HCT116 (cell line): ENCODE measurements at regions not wholly inside any gene's neighbourhood (a gene's known extent, or its start where the extent isn't known, plus 50 kb on each side); places are given as distances from the start of the nearest gene placed in this dataset.

Source experiments
- ATAC-seq: fragments of 200-7000 bp; cut with Tn5 transposase; 2 replicates; pipeline ENCODE4 v1.9.1; 2020; ENCODE audit warnings: mild to moderate bottlenecking, moderate library complexity
- BruUV-seq: library from RNA; stranded (reverse); fragments of 400-500 nt; replicated peaks from 2 replicates; lab custom pipeline; 2021; lab: Mats Ljungman, UMichigan
- CTCF ChIA-PET: fragments of 300-600 bp; sonication (Branson Sonifier 250); formaldehyde crosslinking; loops from one replicate; lab custom pipeline; 2021; ENCODE audit warnings: antibody characterized with exemption; lab: Charles Lee
- POLR2A ChIA-PET: fragments of 300-600, 350-600 bp; sonication (Branson Sonifier 250); formaldehyde crosslinking; loops from one replicate; lab custom pipeline; 2021; ENCODE audit warnings: antibody characterized with exemption; lab: Charles Lee
- RAD21 ChIA-PET, 2 experiments: fragments of 300-600 bp; sonication (Branson Sonifier 250); formaldehyde crosslinking; loops; one replicate each; lab custom pipeline; 2023; ENCODE audit warnings: low total read pairs in 2 of 2; ENCODE audit not compliant: uncharacterized antibody in 2 of 2, unreplicated experiment in 2 of 2, low non-redundant PET in 1 of 2; lab: Charles Lee
- DNase-seq: peaks from one replicate; pipeline ENCODE4 v3.0.0-alpha.2; 2010; ENCODE audit warnings: low read depth, low spot score
- H2AFZ ChIP-seq: fragments of 200-600 bp; shearing (Covaris generic), sonication (generic); 2 replicates; pipeline ENCODE4 v1.6.1; 2017; ENCODE audit warnings: low read depth, mixed run types, mixed read lengths, antibody characterized with exemption, low read length; ENCODE audit not compliant: poor library complexity, severe bottlenecking
- H3K27ac ChIP-seq: 2 replicates; pipeline ENCODE4 v1.5.1; 2012; ENCODE audit warnings: low read depth, low read length
- H3K27me3 ChIP-seq: fragments of 200-600 bp; sonication (generic); 2 replicates; pipeline ENCODE4 v1.6.1; 2016; ENCODE audit warnings: mixed run types, low read length, mixed read lengths; ENCODE audit not compliant: insufficient read depth
- H3K36me3 ChIP-seq, 2 experiments: fragments of 200-500 bp in 1 of 2; fragments of 200-600 bp in 1 of 2; sonication (Bioruptor generic) in 1 of 2; sonication (generic) in 1 of 2; 2 replicates each; pipeline versions ENCODE4 v1.5.1 to v1.6.1; 2014 to 2016; ENCODE audit warnings: low read length in 2 of 2, inconsistent platforms in 1 of 2, mixed read lengths in 1 of 2, mixed run types in 1 of 2; ENCODE audit not compliant: insufficient read depth in 2 of 2, control insufficient read depth in 1 of 2
- H3K4me1 ChIP-seq, 2 experiments: fragments of 200-600 bp in 1 of 2; sonication (generic) in 1 of 2; 2 replicates each; pipeline versions ENCODE4 v1.5.1 to v1.6.1; 2012 to 2017; ENCODE audit warnings: low read length in 2 of 2, inconsistent platforms in 1 of 2, mild to moderate bottlenecking in 1 of 2, mixed read lengths in 1 of 2, mixed run types in 1 of 2, moderate library complexity in 1 of 2; ENCODE audit not compliant: insufficient read depth in 2 of 2, control insufficient read depth in 1 of 2
- H3K4me2 ChIP-seq: fragments of 200-600 bp; sonication (generic); 2 replicates; pipeline ENCODE4 v1.6.1; 2017; ENCODE audit warnings: mixed run types, low read length, mixed read lengths
- H3K4me3 ChIP-seq, 2 experiments: fragments of 200-600 bp in 1 of 2; sonication (generic) in 1 of 2; replicated peaks in 1 of 2; 2 replicates each; pipeline ENCODE4 v1.5.1; 2011 to 2016; ENCODE audit warnings: low read length in 2 of 2, control low read depth in 1 of 2, low read depth in 1 of 2, mild to moderate bottlenecking in 1 of 2, mixed read lengths in 1 of 2, mixed run types in 1 of 2
- H3K79me2 ChIP-seq: fragments of 200-600 bp; sonication (generic); 2 replicates; pipeline ENCODE4 v1.6.1; 2017; ENCODE audit warnings: mild to moderate bottlenecking, mixed run types, low read length, moderate library complexity, mixed read lengths; ENCODE audit not compliant: insufficient read depth
- H3K9ac ChIP-seq: fragments of 200-600 bp; sonication (generic); 2 replicates; pipeline ENCODE4 v1.6.1; 2016; ENCODE audit warnings: low read length, mixed read lengths
- H3K9me2 ChIP-seq: fragments of 200-600 bp; sonication (generic), shearing (Covaris generic); 2 replicates; pipeline ENCODE4 v1.6.1; 2017; ENCODE audit warnings: mixed run types, mild to moderate bottlenecking, moderate library complexity; ENCODE audit not compliant: insufficient read depth
- H3K9me3 ChIP-seq, 2 experiments: fragments of 200-500 bp in 1 of 2; fragments of 200-600 bp in 1 of 2; sonication (Bioruptor generic) in 1 of 2; sonication (generic) in 1 of 2; 2 replicates each; pipeline ENCODE4 v1.6.1; 2014 to 2017; ENCODE audit warnings: low read length in 2 of 2, mixed read lengths in 2 of 2, inconsistent platforms in 1 of 2, low read depth in 1 of 2, mild to moderate bottlenecking in 1 of 2, mixed run types in 1 of 2, moderate library complexity in 1 of 2; ENCODE audit not compliant: control insufficient read depth in 1 of 2, insufficient read depth in 1 of 2
- H4K20me1 ChIP-seq: fragments of 200-600 bp; sonication (generic), shearing (Covaris generic); 2 replicates; pipeline ENCODE4 v1.6.1; 2017; ENCODE audit warnings: mixed run types, mild to moderate bottlenecking, moderate library complexity; ENCODE audit not compliant: insufficient read depth
- ELF1 ChIP-seq: IDR thresholded peaks from 2 replicates; pipeline ENCODE4 v1.6.1; 2012; ENCODE audit warnings: low read depth, borderline replicate concordance
- EZH2phosphoT487 ChIP-seq: fragments of 200-600 bp; IDR thresholded peaks from 2 replicates; pipeline ENCODE4 v1.6.1; 2018; ENCODE audit warnings: antibody characterized with exemption, borderline replicate concordance
- POLR2A ChIP-seq: IDR thresholded peaks from 2 replicates; pipeline ENCODE4 v1.7.0; 2011; ENCODE audit warnings: borderline replicate concordance; ENCODE audit not compliant: insufficient read depth, insufficient read length; ENCODE audit errors: extremely low read depth
- POLR2AphosphoS5 ChIP-seq: IDR thresholded peaks from 2 replicates; pipeline ENCODE4 v1.6.1; 2011; ENCODE audit warnings: mild to moderate bottlenecking, low read depth, low read length, moderate library complexity
- TCF7L2 ChIP-seq: IDR thresholded peaks from 2 replicates; pipeline ENCODE4 v1.7.0; 2011; ENCODE audit warnings: borderline replicate concordance, inconsistent platforms; ENCODE audit not compliant: insufficient read depth, insufficient read length; ENCODE audit errors: extremely low read depth
- YY1 ChIP-seq: IDR thresholded peaks from 2 replicates; pipeline ENCODE4 v1.6.1; 2011; ENCODE audit warnings: low read length, low read depth, moderate library complexity, mild to moderate bottlenecking; ENCODE audit not compliant: insufficient replicate concordance; ENCODE audit errors: extremely low read depth
- ZFX ChIP-seq: fragments of 450-650 bp; IDR thresholded peaks from 2 replicates; pipeline ENCODE4 v1.6.1; 2017
- ZNF274 ChIP-seq: fragments of 200-500 bp; sonication (Bioruptor generic); IDR thresholded peaks from 2 replicates; pipeline ENCODE4 v1.6.1; 2014; ENCODE audit warnings: mild to moderate bottlenecking, low read depth, low read length, inconsistent platforms
- intact Hi-C: fragments of 100-400 bp; cut with micrococcal nuclease; formaldehyde crosslinking; loops from 2 replicates; pipeline ENCODE4 v1.10.0; 2022
- TF ChIP-seq, protein P1 (sequence below): IDR thresholded peaks from 2 replicates; pipeline ENCODE4 v1.6.1; 2012
- TF ChIP-seq, protein P2 (sequence below): IDR thresholded peaks from 2 replicates; pipeline ENCODE4 v1.6.1; 2012
- TF ChIP-seq, protein P3 (sequence below): IDR thresholded peaks from 2 replicates; pipeline ENCODE4 v1.6.1; 2012; ENCODE audit warnings: low read depth
- TF ChIP-seq, protein P4 (sequence below): IDR thresholded peaks from 2 replicates; pipeline ENCODE4 v1.6.1; 2011; ENCODE audit warnings: mild to moderate bottlenecking, low read length, moderate library complexity; ENCODE audit not compliant: insufficient replicate concordance; ENCODE audit errors: extremely low read depth

DNA sequence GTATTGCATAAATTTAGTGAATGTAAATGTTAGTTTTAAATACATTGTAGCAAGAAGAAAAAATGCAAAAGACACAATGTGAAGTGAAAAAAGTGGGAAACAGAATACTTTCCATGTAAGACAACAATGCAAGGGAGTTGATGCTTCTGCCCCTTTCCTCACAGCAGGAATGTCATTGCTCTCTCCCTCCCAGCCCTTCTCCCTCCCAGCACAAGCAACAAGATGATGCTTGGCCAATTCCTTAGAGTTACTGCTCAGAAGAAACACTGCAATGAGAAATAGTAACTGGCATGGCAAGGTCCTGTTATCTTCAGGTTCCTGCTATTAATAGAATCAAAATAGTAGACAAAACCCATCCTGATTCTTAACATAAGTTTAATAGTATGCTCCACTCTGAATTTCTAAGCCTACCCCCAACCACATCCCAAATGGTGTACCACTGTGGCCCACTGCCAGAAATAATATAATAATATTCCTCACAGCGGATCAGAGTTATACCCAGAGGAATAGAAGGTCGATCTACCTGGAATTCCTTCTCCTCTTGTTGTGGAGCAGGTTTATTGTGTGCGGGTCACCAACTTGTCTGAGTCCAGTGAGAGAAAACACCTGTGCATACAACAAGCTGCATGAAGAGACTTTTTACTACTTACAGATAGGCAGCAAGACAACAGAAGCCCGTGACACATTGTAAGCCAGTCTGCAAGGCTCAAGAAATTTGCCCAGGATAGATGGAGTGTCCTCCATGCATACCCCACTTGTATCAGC, 69.8 kb upstream of the SLC7A11 start:
- Histone ChIP-seq H4K20me1 (no peaks in the 10 kb centered on the region), H3K4me3 (no peak overlapping the region), H3K9me2 (no peaks in the 10 kb centered on the region), H3K9me3 (no peaks in the 10 kb centered on the region), H3K27me3 (no peaks in the 10 kb centered on the region), H2AFZ (no peak overlapping the region), H3K4me1 (no peaks in the 10 kb centered on the region), H3K36me3 (no peaks in the 10 kb centered on the region), H3K79me2 (no peaks in the 10 kb centered on the region), H3K4me2 (no peak overlapping the region), H3K9ac (no peak overlapping the region), H3K27ac (no peak overlapping the region)
- intact Hi-C loops = no loop called here
- DNase-seq = no peak
- TF ChIP-seq, protein P1, sequence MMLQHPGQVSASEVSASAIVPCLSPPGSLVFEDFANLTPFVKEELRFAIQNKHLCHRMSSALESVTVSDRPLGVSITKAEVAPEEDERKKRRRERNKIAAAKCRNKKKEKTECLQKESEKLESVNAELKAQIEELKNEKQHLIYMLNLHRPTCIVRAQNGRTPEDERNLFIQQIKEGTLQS = no peak
- TF ChIP-seq POLR2AphosphoS5 (no peak), ZNF274 (no peak), ELF1 (no peak), YY1 (no peak), POLR2A (no peak), TCF7L2 (no peak), ZFX (no peak), EZH2phosphoT487 (no peak)
- TF ChIP-seq, protein P2, sequence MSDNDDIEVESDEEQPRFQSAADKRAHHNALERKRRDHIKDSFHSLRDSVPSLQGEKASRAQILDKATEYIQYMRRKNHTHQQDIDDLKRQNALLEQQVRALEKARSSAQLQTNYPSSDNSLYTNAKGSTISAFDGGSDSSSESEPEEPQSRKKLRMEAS = no peak
- TF ChIP-seq, protein P3, sequence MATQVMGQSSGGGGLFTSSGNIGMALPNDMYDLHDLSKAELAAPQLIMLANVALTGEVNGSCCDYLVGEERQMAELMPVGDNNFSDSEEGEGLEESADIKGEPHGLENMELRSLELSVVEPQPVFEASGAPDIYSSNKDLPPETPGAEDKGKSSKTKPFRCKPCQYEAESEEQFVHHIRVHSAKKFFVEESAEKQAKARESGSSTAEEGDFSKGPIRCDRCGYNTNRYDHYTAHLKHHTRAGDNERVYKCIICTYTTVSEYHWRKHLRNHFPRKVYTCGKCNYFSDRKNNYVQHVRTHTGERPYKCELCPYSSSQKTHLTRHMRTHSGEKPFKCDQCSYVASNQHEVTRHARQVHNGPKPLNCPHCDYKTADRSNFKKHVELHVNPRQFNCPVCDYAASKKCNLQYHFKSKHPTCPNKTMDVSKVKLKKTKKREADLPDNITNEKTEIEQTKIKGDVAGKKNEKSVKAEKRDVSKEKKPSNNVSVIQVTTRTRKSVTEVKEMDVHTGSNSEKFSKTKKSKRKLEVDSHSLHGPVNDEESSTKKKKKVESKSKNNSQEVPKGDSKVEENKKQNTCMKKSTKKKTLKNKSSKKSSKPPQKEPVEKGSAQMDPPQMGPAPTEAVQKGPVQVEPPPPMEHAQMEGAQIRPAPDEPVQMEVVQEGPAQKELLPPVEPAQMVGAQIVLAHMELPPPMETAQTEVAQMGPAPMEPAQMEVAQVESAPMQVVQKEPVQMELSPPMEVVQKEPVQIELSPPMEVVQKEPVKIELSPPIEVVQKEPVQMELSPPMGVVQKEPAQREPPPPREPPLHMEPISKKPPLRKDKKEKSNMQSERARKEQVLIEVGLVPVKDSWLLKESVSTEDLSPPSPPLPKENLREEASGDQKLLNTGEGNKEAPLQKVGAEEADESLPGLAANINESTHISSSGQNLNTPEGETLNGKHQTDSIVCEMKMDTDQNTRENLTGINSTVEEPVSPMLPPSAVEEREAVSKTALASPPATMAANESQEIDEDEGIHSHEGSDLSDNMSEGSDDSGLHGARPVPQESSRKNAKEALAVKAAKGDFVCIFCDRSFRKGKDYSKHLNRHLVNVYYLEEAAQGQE = no peak
- TF ChIP-seq, protein P4, sequence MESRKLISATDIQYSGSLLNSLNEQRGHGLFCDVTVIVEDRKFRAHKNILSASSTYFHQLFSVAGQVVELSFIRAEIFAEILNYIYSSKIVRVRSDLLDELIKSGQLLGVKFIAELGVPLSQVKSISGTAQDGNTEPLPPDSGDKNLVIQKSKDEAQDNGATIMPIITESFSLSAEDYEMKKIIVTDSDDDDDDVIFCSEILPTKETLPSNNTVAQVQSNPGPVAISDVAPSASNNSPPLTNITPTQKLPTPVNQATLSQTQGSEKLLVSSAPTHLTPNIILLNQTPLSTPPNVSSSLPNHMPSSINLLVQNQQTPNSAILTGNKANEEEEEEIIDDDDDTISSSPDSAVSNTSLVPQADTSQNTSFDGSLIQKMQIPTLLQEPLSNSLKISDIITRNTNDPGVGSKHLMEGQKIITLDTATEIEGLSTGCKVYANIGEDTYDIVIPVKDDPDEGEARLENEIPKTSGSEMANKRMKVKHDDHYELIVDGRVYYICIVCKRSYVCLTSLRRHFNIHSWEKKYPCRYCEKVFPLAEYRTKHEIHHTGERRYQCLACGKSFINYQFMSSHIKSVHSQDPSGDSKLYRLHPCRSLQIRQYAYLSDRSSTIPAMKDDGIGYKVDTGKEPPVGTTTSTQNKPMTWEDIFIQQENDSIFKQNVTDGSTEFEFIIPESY = no peak
- POLR2A ChIA-PET = no interaction called here
- no TSS peak for BruUV-seq
- CTCF ChIA-PET = no interaction called here
- ATAC-seq = no peak
- RAD21 ChIA-PET = no interaction called here
